ENCODE measurements at regions not wholly inside any gene's neighbourhood (a gene's known extent, or its start where the extent isn't known, plus 50 kb on each side); places are given as distances from the start of the nearest gene placed in this dataset.

DNA sequence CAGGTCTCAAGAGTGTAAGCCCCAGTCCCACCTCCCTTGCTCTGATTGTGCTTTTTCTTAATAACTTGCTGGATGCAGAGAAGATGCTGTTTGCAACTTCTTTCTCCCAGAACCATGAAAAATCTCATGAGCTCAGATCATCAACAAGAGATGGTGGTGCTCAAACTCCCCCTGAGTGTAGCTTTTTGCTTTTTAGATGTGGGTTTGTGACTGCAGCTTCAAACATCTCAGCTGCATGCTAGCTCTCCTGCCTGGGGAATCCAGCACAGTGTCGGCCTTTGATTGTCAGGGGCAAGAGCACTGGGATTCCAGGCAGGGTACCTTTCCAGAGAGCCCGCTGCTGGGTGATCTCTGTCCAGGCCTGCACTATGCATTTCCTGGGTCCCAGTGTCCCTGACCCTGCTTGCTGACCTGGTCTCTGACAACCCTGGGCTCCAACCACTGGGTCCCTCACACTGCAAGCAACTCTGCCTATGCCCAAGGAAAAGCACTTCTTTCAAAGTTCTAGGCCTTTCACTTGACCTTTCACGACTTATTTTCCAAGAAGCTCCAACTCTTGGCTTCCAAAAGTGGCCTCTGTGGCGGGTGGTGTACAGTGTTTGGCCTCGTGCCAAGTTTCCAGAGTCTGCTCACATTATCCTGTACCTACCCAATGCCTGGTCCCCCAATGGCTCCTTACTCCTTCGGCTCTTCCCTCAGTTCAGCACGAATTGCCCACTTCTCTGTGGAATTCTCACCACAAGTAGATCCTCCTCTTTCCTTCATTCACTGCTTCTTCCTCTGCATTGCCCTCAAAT, 69.7 kb upstream of the LY86 start:
- Mint-ChIP-seq H3K4me1 (ENCODE audit: unreplicated experiment) (peaks cover 3% of the 10 kb centered on the region), H3K27ac (ENCODE audit: unreplicated experiment) (no peak overlapping the region), H3K9me3 (ENCODE audit: unreplicated experiment) (no peaks in the 10 kb centered on the region), H3K4me3 (ENCODE audit: unreplicated experiment) (no peak overlapping the region), H3K27me3 (ENCODE audit: unreplicated experiment) (peaks cover 5% of the 10 kb centered on the region), H3K36me3 (ENCODE audit: low read depth, unreplicated experiment) (peaks cover under 1% of the 10 kb centered on the region)
- TF ChIP-seq, protein P1, sequence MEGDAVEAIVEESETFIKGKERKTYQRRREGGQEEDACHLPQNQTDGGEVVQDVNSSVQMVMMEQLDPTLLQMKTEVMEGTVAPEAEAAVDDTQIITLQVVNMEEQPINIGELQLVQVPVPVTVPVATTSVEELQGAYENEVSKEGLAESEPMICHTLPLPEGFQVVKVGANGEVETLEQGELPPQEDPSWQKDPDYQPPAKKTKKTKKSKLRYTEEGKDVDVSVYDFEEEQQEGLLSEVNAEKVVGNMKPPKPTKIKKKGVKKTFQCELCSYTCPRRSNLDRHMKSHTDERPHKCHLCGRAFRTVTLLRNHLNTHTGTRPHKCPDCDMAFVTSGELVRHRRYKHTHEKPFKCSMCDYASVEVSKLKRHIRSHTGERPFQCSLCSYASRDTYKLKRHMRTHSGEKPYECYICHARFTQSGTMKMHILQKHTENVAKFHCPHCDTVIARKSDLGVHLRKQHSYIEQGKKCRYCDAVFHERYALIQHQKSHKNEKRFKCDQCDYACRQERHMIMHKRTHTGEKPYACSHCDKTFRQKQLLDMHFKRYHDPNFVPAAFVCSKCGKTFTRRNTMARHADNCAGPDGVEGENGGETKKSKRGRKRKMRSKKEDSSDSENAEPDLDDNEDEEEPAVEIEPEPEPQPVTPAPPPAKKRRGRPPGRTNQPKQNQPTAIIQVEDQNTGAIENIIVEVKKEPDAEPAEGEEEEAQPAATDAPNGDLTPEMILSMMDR (IDR thresholded peaks at IDR 0.05; ENCODE audit: unreplicated experiment) = no peak
- DNase-seq (ENCODE audit: low spot score) = no peak

DNA sequence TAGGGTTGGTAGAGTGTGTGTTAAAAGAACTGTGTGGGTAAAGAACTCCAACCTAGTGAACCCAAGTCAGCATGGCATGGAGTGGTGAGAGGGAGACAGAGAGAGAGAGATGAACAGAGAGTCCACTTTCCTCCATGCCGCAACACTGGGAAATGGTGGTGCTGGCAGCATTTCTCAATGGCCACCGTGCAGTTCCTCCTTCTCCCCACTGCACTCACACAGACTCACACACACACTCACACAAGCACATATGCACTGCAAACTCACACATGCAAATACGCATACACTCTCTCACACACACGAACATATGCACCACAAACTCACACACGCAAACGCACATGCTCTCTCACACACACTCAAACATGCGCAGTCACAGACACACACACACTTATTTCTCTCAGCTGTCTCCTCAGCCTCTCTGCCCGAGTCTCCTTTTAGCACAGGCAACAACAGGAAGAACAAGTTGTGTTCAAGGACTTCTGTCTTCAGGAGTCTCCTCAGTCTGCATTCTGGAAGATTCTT, 66.5 kb upstream of the LY86 start:
- TF ChIP-seq, protein P1 (IDR thresholded peaks at IDR 0.05; ENCODE audit: unreplicated experiment) = no peak
- Mint-ChIP-seq H3K4me3 (ENCODE audit: unreplicated experiment) (no peak overlapping the region), H3K4me1 (ENCODE audit: unreplicated experiment) (peaks cover 3% of the 10 kb centered on the region), H3K9me3 (ENCODE audit: unreplicated experiment) (no peaks in the 10 kb centered on the region), H3K27ac (ENCODE audit: unreplicated experiment) (no peak overlapping the region), H3K27me3 (ENCODE audit: unreplicated experiment) (peaks cover 5% of the 10 kb centered on the region), H3K36me3 (ENCODE audit: low read depth, unreplicated experiment) (peaks cover 2% of the 10 kb centered on the region)
- no peak for DNase-seq (ENCODE audit: low spot score)

DNA sequence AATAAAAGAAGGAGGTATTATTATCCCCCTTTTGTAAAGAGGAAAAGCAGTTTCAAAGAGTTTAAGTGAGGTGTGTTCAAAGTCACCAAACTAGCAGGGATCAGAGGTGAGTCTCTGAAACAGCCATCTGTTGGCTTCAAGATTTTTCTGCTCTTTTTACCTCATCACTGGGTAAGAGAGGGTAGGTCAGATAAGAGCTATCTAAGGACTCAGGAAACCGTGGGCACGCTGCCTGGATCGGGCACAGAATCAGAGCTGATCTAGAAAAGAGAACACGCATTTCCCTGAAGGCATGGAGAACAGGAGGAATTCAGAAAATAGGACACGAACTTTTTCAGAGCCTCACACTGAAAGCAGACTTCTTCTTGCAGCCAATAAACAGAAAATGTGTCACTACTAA, 65.8 kb upstream of the LY86 start:
- TF ChIP-seq, protein P1 (IDR thresholded peaks at IDR 0.05; ENCODE audit: unreplicated experiment) = no peak
- H3K4me1 Mint-ChIP-seq (ENCODE audit: unreplicated experiment) = peaks cover 3% of the 10 kb centered on the region
- no peak overlapping the region for H3K4me3 Mint-ChIP-seq (ENCODE audit: unreplicated experiment)
- peaks cover 2% of the 10 kb centered on the region for H3K36me3 Mint-ChIP-seq (ENCODE audit: low read depth, unreplicated experiment)
- H3K9me3 Mint-ChIP-seq (ENCODE audit: unreplicated experiment) = no peaks in the 10 kb centered on the region
- H3K27me3 Mint-ChIP-seq (ENCODE audit: unreplicated experiment) = peaks cover 5% of the 10 kb centered on the region
- no peak overlapping the region for H3K27ac Mint-ChIP-seq (ENCODE audit: unreplicated experiment)
- no peak for DNase-seq (ENCODE audit: low spot score)

DNA sequence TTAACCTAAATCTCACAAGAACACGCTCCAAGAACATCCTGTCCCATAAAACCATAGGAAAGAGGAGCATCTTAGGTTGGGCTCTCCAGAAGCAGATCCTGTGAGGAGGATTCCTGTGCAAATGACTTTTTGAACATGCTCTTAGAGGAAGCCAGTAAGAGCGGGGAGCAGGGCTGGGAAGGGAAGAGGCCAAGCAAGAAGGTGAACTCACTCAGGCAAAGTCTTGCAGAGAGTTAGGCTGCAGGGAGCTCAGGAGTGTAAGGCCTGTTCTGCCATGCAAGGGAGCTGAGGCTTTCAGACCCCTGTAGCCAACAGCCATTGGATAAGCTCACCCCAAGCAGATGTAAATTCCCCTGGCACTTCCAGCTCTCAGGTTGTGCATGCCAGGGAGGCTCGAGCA, 63.6 kb upstream of the LY86 start:
- Mint-ChIP-seq H3K36me3 (ENCODE audit: low read depth, unreplicated experiment) (peaks cover 2% of the 10 kb centered on the region), H3K4me1 (ENCODE audit: unreplicated experiment) (peaks cover 3% of the 10 kb centered on the region), H3K27me3 (ENCODE audit: unreplicated experiment) (peaks cover 3% of the 10 kb centered on the region), H3K9me3 (ENCODE audit: unreplicated experiment) (no peaks in the 10 kb centered on the region), H3K27ac (ENCODE audit: unreplicated experiment) (no peak overlapping the region), H3K4me3 (ENCODE audit: unreplicated experiment) (no peak overlapping the region)
- TF ChIP-seq, protein P1 (IDR thresholded peaks at IDR 0.05; ENCODE audit: unreplicated experiment) = no peak
- no peak for DNase-seq (ENCODE audit: low spot score)

DNA sequence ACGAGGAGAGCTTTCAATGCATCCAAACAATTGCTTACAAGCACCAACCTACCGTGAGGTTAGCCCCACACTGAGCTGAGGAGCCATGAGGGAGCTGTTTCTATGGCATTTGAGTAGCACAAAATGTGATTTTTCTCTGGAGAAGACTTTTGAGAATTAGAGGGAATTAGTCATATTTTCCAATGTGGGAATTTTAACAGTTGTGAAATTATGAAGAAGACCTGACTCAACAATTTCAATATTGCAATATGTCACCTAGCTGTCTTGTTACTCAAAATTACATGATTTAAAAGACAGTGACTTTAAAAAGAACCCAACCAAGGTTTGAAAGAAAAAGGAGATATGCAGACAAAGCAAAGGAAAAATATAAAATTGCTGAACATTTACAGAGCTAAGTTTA, 62.6 kb upstream of the LY86 start:
- Mint-ChIP-seq H3K9me3 (ENCODE audit: unreplicated experiment) (no peaks in the 10 kb centered on the region), H3K4me3 (ENCODE audit: unreplicated experiment) (no peak overlapping the region), H3K27ac (ENCODE audit: unreplicated experiment) (no peak overlapping the region), H3K36me3 (ENCODE audit: low read depth, unreplicated experiment) (peaks cover 2% of the 10 kb centered on the region), H3K4me1 (ENCODE audit: unreplicated experiment) (peaks cover 3% of the 10 kb centered on the region), H3K27me3 (ENCODE audit: unreplicated experiment) (peaks cover 3% of the 10 kb centered on the region)
- no peak for DNase-seq (ENCODE audit: low spot score)
- TF ChIP-seq, protein P1 (IDR thresholded peaks at IDR 0.05; ENCODE audit: unreplicated experiment) = no peak

Measured in endothelial cell (in vitro differentiated cells).